ENCODE measurements at regions not wholly inside any gene's neighbourhood (a gene's known extent, or its start where the extent isn't known, plus 50 kb on each side); places are given as distances from the start of the nearest gene placed in this dataset.
A peak's percentile ranks its signal among the peaks of the same experiment; 100 is the strongest.

- H3K9me1 ChIP-seq (ENCODE audit: control insufficient read depth, extremely low read depth, insufficient read depth, low read length) = no peaks in the 10 kb centered on the region
- DNase-seq (ENCODE audit: low read depth, low spot score) = peak; percentile 28
- H3K27me3 ChIP-seq (ENCODE audit: control insufficient read depth, extremely low read depth, insufficient read depth, low read length) = peaks cover 62% of the 10 kb centered on the region
- H3K9me3 ChIP-seq (ENCODE audit: control insufficient read depth, low read depth, low read length) = no peaks in the 10 kb centered on the region
- peak; percentile 63 for FAIRE-seq
- H3K4me3 ChIP-seq (ENCODE audit: control insufficient read depth in 2 of 3, extremely low read depth in 1 of 3, insufficient read depth in 2 of 3, low read depth in 1 of 3, low read length in 3 of 3) = no peak overlapping the region
- H3K9ac ChIP-seq (ENCODE audit: control insufficient read depth, extremely low read depth, insufficient read depth, low read length) = no peak overlapping the region
- no peaks in the 10 kb centered on the region for H3K79me2 ChIP-seq (ENCODE audit: control insufficient read depth, insufficient read depth, low read length)
- H4K20me1 ChIP-seq (ENCODE audit: control insufficient read depth, extremely low read depth, insufficient read depth, low read length) = no peaks in the 10 kb centered on the region
- no peak overlapping the region for H3K4me2 ChIP-seq (ENCODE audit: control insufficient read depth, extremely low read depth, insufficient read depth, low read depth, low read length)
- no peak overlapping the region for H3K27ac ChIP-seq (ENCODE audit: control insufficient read depth, insufficient read depth, low read length)
- no peak overlapping the region for H2AFZ ChIP-seq (ENCODE audit: control insufficient read depth, low read length)
- TF ChIP-seq EZH2 (IDR thresholded peaks at IDR 0.05; ENCODE audit: low read length) (no peak), CTCF (optimal IDR thresholded peaks at IDR 0.05 in 1 of 3, IDR thresholded peaks at IDR 0.05 in 1 of 3, conservative IDR thresholded peaks at IDR 0.05 in 1 of 3; ENCODE audit: extremely low read depth in 1 of 3, insufficient read depth in 2 of 3, low read length in 3 of 3) (peak; percentile 73 to 87 (median 80))
- H3K36me3 ChIP-seq (ENCODE audit: control insufficient read depth in 2 of 2, extremely low read depth in 1 of 2, insufficient read depth in 2 of 2, low read length in 2 of 2) = no peaks in the 10 kb centered on the region
- dilution Hi-C loops (cut with MboI; ENCODE audit: extremely low pct_ligation_motif_present, low sequenced_read_pairs) = no loop called here
- peaks cover 2% of the 10 kb centered on the region for H3K4me1 ChIP-seq (ENCODE audit: control insufficient read depth, extremely low read depth, insufficient read depth, low read length)
Measured at GRCh38 chr6:41424370-41425058, 89.1 kb downstream of the NCR2 start.

- H3K9me3 ChIP-seq (ENCODE audit: control insufficient read depth, low read depth, low read length) = no peaks in the 10 kb centered on the region
- H3K36me3 ChIP-seq (ENCODE audit: control insufficient read depth in 2 of 2, extremely low read depth in 1 of 2, insufficient read depth in 2 of 2, low read length in 2 of 2) = no peaks in the 10 kb centered on the region
- H3K27ac ChIP-seq (ENCODE audit: control insufficient read depth, insufficient read depth, low read length) = no peak overlapping the region
- H4K20me1 ChIP-seq (ENCODE audit: control insufficient read depth, extremely low read depth, insufficient read depth, low read length) = no peaks in the 10 kb centered on the region
- no peak overlapping the region for H3K4me2 ChIP-seq (ENCODE audit: control insufficient read depth, extremely low read depth, insufficient read depth, low read depth, low read length)
- DNase-seq (ENCODE audit: low read depth, low spot score) (no peak), FAIRE-seq (no peak)
- peaks cover 2% of the 10 kb centered on the region for H3K4me1 ChIP-seq (ENCODE audit: control insufficient read depth, extremely low read depth, insufficient read depth, low read length)
- H2AFZ ChIP-seq (ENCODE audit: control insufficient read depth, low read length) = no peak overlapping the region
- no peak for TF ChIP-seq CTCF (optimal IDR thresholded peaks at IDR 0.05 in 1 of 3, IDR thresholded peaks at IDR 0.05 in 1 of 3, conservative IDR thresholded peaks at IDR 0.05 in 1 of 3; ENCODE audit: extremely low read depth in 1 of 3, insufficient read depth in 2 of 3, low read length in 3 of 3)
- no peak for TF ChIP-seq EZH2 (IDR thresholded peaks at IDR 0.05; ENCODE audit: low read length)
- peaks cover 56% of the 10 kb centered on the region for H3K27me3 ChIP-seq (ENCODE audit: control insufficient read depth, extremely low read depth, insufficient read depth, low read length)
- dilution Hi-C loops (cut with MboI; ENCODE audit: extremely low pct_ligation_motif_present, low sequenced_read_pairs) = no loop called here
- no peaks in the 10 kb centered on the region for H3K79me2 ChIP-seq (ENCODE audit: control insufficient read depth, insufficient read depth, low read length)
- H3K4me3 ChIP-seq (ENCODE audit: control insufficient read depth in 2 of 3, extremely low read depth in 1 of 3, insufficient read depth in 2 of 3, low read depth in 1 of 3, low read length in 3 of 3) = no peak overlapping the region
- no peak overlapping the region for H3K9ac ChIP-seq (ENCODE audit: control insufficient read depth, extremely low read depth, insufficient read depth, low read length)
- no peaks in the 10 kb centered on the region for H3K9me1 ChIP-seq (ENCODE audit: control insufficient read depth, extremely low read depth, insufficient read depth, low read length)
Measured at GRCh38 chr6:41425511-41425910, 90.1 kb downstream of the NCR2 start.

All from keratinocyte (primary cell).